A549 (cell line): ENCODE measurements at regions not wholly inside any gene's neighbourhood (a gene's known extent, or its start where the extent isn't known, plus 50 kb on each side); places are given as distances from the start of the nearest gene placed in this dataset.

ENCODE experiments used
- ATAC-seq, 2 experiments: fragments of 200-7000 bp in 1 of 2; fragments of >200 bp in 1 of 2; cut with Nextera tagmentation in 1 of 2; cut with Tn5 transposase in 1 of 2; 3 replicates each; pipeline versions ENCODE4 v1.8.0 to v1.9.1; 2018 to 2020; ENCODE audit warnings: mild to moderate bottlenecking in 1 of 2, moderate library complexity in 1 of 2
- CTCF ChIA-PET: fragments of 300-600 bp; sonication (Branson Sonifier 250); formaldehyde crosslinking; extraction: SDS; loops from one replicate; lab custom pipeline; 2021; ENCODE audit warnings: antibody characterized with exemption, inconsistent platforms; lab: Yijun Ruan, JAX
- POLR2A ChIA-PET: fragments of 350-600 bp; formaldehyde crosslinking; extraction: SDS; loops from one replicate; lab custom pipeline; 2021; ENCODE audit warnings: antibody characterized with exemption, inconsistent platforms; lab: Yijun Ruan, JAX
- DNase-seq, 2 experiments: peaks; one replicate each; pipeline versions ENCODE4 v3.0.0 to v3.0.0-alpha.2; 2011 to 2016; ENCODE audit warnings: low read depth in 1 of 2, low spot score in 1 of 2
- FAIRE-seq: peaks from 2 replicates; lab custom pipeline; 2011; peaks lifted over from hg19 to GRCh38; lab: Jason Lieb, UNC
- H3K27ac ChIP-seq, 2 experiments: fragments of >200 bp; sonication (Bioruptor Twin); formaldehyde crosslinking; 3 replicates each; pipeline ENCODE4 v1.5.1; 2016 to 2017
- H3K4me1 ChIP-seq: fragments of >200 bp; sonication (Bioruptor Twin); formaldehyde crosslinking; 3 replicates; pipeline ENCODE4 v1.6.1; 2016
- H3K4me2 ChIP-seq: fragments of >200 bp; sonication (Bioruptor Twin); formaldehyde crosslinking; 3 replicates; pipeline ENCODE4 v1.6.1; 2016
- H3K4me3 ChIP-seq: fragments of >200 bp; sonication (Bioruptor Twin); formaldehyde crosslinking; 3 replicates; pipeline ENCODE4 v1.5.1; 2016
- H3K9me3 ChIP-seq: fragments of >200 bp; sonication (Bioruptor Twin); formaldehyde crosslinking; 3 replicates; pipeline ENCODE4 v1.6.1; 2016
- CBX2 ChIP-seq: fragments of 200-600 bp; sonication (generic); IDR thresholded peaks from 2 replicates; pipeline ENCODE4 v1.6.1; 2016; ENCODE audit warnings: low read depth, mild to moderate bottlenecking, borderline replicate concordance
- FOSL2 ChIP-seq, 2 experiments: fragments of 450-650 bp in 1 of 2; fragments of >200 bp in 1 of 2; sonication (Bioruptor Twin) in 1 of 2; formaldehyde crosslinking; IDR thresholded peaks; 2 replicates each; pipeline versions ENCODE4 v1.5.0 to v1.6.1; 2016 to 2020; ENCODE audit warnings: mild to moderate bottlenecking in 1 of 2, moderate library complexity in 1 of 2
- HDAC2 ChIP-seq: fragments of 200-600 bp; sonication (generic); IDR thresholded peaks from 2 replicates; pipeline ENCODE4 v1.6.1; 2016
- HOXB13 ChIP-seq: fragments of 250-450 bp; sonication (Bioruptor Pico); IDR thresholded peaks from 2 replicates; pipeline ENCODE4 v1.5.0; 2020; ENCODE audit warnings: low read depth, mild to moderate bottlenecking, moderate library complexity
- JUN ChIP-seq, 2 experiments: fragments of >200 bp; sonication (Bioruptor Twin); formaldehyde crosslinking; IDR thresholded peaks; 2 replicates in 1 of 2; 3 replicates in 1 of 2; pipeline ENCODE4 v1.6.1; 2016 to 2017
- JUNB ChIP-seq: fragments of >200 bp; sonication (Bioruptor Twin); formaldehyde crosslinking; IDR thresholded peaks from 2 replicates; pipeline ENCODE4 v1.6.1; 2016
- KDM1A ChIP-seq: fragments of 200-600 bp; sonication (generic); IDR thresholded peaks from 2 replicates; pipeline ENCODE4 v1.6.1; 2016; ENCODE audit warnings: low read depth, mild to moderate bottlenecking
- MAFK ChIP-seq: fragments of 450-650 bp; IDR thresholded peaks from 2 replicates; pipeline ENCODE4 v1.6.1; 2014; ENCODE audit not compliant: partially characterized antibody
- MAX ChIP-seq: IDR thresholded peaks from 2 replicates; pipeline ENCODE4 v1.6.1; 2012
- MAZ ChIP-seq: fragments of 150-350 bp; IDR thresholded peaks from 2 replicates; pipeline ENCODE4 v1.6.1; 2014; ENCODE audit warnings: antibody characterized with exemption, low read depth, low read length, borderline replicate concordance
- MYC ChIP-seq: IDR thresholded peaks from 2 replicates; pipeline ENCODE4 v1.6.1; 2012; ENCODE audit warnings: mild to moderate bottlenecking, inconsistent platforms, low read length, improper control_type of control experiment, borderline replicate concordance
- NFE2L2 ChIP-seq: fragments of 150-350 bp; conservative IDR thresholded peaks from 2 replicates; pipeline ENCODE4 v1.6.1; 2014; ENCODE audit warnings: low read length
- NPAS2 ChIP-seq: fragments of 250-450 bp; sonication (Bioruptor Pico); IDR thresholded peaks from 2 replicates; pipeline ENCODE4 v1.8.0; 2022; ENCODE audit warnings: mild to moderate bottlenecking, moderate library complexity, borderline replicate concordance
- PHF8 ChIP-seq: fragments of 200-600 bp; sonication (generic); IDR thresholded peaks from 2 replicates; pipeline ENCODE4 v1.6.1; 2016; ENCODE audit warnings: low read depth, mild to moderate bottlenecking, antibody characterized with exemption, moderate library complexity, borderline replicate concordance
- RCOR1 ChIP-seq: fragments of 150-350 bp; IDR thresholded peaks from 2 replicates; pipeline ENCODE4 v1.6.1; 2014; ENCODE audit warnings: antibody characterized with exemption, low read length, low read depth
- REST ChIP-seq: fragments of 200-600 bp; sonication (generic); IDR thresholded peaks from 2 replicates; pipeline ENCODE4 v1.6.1; 2016; ENCODE audit warnings: antibody characterized with exemption, mild to moderate bottlenecking, moderate library complexity
- RNF2 ChIP-seq: fragments of 200-600 bp; sonication (generic); IDR thresholded peaks from 2 replicates; pipeline ENCODE4 v1.6.1; 2016; ENCODE audit warnings: low read depth, mild to moderate bottlenecking, antibody characterized with exemption, moderate library complexity, borderline replicate concordance
- SMC3 ChIP-seq: fragments of >200 bp; sonication (Bioruptor Twin); formaldehyde crosslinking; IDR thresholded peaks from 3 replicates; pipeline ENCODE4 v1.6.1; 2018; ENCODE audit warnings: inconsistent platforms
- SREBF2 ChIP-seq: fragments of 450-650 bp; IDR thresholded peaks from 2 replicates; pipeline ENCODE4 v1.6.1; 2014; ENCODE audit warnings: mild to moderate bottlenecking, moderate library complexity
- TFCP2L1 ChIP-seq: fragments of 250-450 bp; sonication (Bioruptor Pico); IDR thresholded peaks from 2 replicates; pipeline ENCODE4 v1.5.0; 2021; ENCODE audit warnings: mild to moderate bottlenecking
- USF2 ChIP-seq: fragments of 450-650 bp; IDR thresholded peaks from 2 replicates; pipeline ENCODE4 v1.6.1; 2014; ENCODE audit warnings: antibody characterized with exemption
- ZFP36 ChIP-seq: fragments of 450-650 bp; IDR thresholded peaks from 2 replicates; pipeline ENCODE4 v1.6.1; 2014; ENCODE audit warnings: borderline replicate concordance; ENCODE audit not compliant: partially characterized antibody
- ZSCAN20 ChIP-seq: fragments of 250-450 bp; sonication (Bioruptor Pico); IDR thresholded peaks from 2 replicates; pipeline ENCODE4 v1.8.0; 2022; ENCODE audit warnings: mild to moderate bottlenecking, moderate library complexity
- WGBS: methylation state at CpG from one replicate; pipeline ENCODE4 v1.1.6; 2017; ENCODE audit errors: missing lambda C conversion rate; 5-methylcytosine and 5-hydroxymethylcytosine counted together

GRCh38 chr16:80107900-80108299, 432.9 kb upstream of the DYNLRB2 start:
- POLR2A ChIA-PET: no interaction called here
- CTCF ChIA-PET: no interaction called here
- Histone ChIP-seq H3K9me3 (no peaks in the 10 kb centered on the region), H3K4me2 (no peak overlapping the region), H3K27ac (no peak overlapping the region), H3K4me1 (no peaks in the 10 kb centered on the region), H3K4me3 (no peak overlapping the region)
- DNase-seq (no peak), FAIRE-seq (no peak), ATAC-seq (no peak)
- TF ChIP-seq CBX2 (no peak), MAX (no peak), FOSL2 (IDR thresholded peaks at IDR 0.05) (no peak), FOSL2 (CRISPR knock-in tag; IDR thresholded peaks at IDR 0.05) (no peak), JUN (IDR thresholded peaks at IDR 0.05) (no peak), NFE2L2 (no peak), ZSCAN20 (no peak), SREBF2 (no peak), HOXB13 (no peak), MYC (no peak), RNF2 (no peak), JUNB (no peak)
- 43% methylated on average over 3 of the region's 3 CpGs for WGBS

GRCh38 chr16:80105751-80106150, 435.0 kb upstream of the DYNLRB2 start:
- ATAC-seq: no peak
- no peak overlapping the region for H3K27ac ChIP-seq
- no peak overlapping the region for H3K4me3 ChIP-seq
- H3K9me3 ChIP-seq: peaks cover 7% of the 10 kb centered on the region; the same call in 1 of the 3 replicates
- CTCF ChIA-PET: no interaction called here
- H3K4me2 ChIP-seq: no peak overlapping the region
- TF ChIP-seq NPAS2 (CRISPR knock-in tag) (no peak), ZFP36 (no peak), HDAC2 (no peak), RCOR1 (no peak), SMC3 (no peak), MAFK (no peak), KDM1A (no peak), USF2 (no peak), PHF8 (no peak), MAZ (no peak), TFCP2L1 (CRISPR knock-in tag) (no peak), MYC (no peak), REST (no peak), ZSCAN20 (no peak)
- TF ChIP-seq, all 56 proteins: peak for 0
- no peaks in the 10 kb centered on the region for H3K4me1 ChIP-seq
- DNase-seq (no peak), FAIRE-seq (no peak)
- WGBS: 100% methylated on average over 1 of the region's 1 CpG
- POLR2A ChIA-PET: no interaction called here
